H9 (cell line): ENCODE measurements at regions not wholly inside any gene's neighbourhood (a gene's known extent, or its start where the extent isn't known, plus 50 kb on each side); places are given as distances from the start of the nearest gene placed in this dataset.

Experiments used
- DNase-seq: peaks from one replicate; pipeline ENCODE4 v3.0.0-alpha.2; 2017
- H2AFZ ChIP-seq: one replicate; pipeline ENCODE4 v1.6.1; 2013; ENCODE audit warnings: mild to moderate bottlenecking, low read length, control low read depth, moderate library complexity
- H2AK5ac ChIP-seq: 2 replicates; pipeline ENCODE4 v1.6.1; 2013; ENCODE audit warnings: low read length, control low read depth, mixed read lengths; ENCODE audit not compliant: insufficient read length
- H2BK120ac ChIP-seq: one replicate; pipeline ENCODE4 v1.6.1; 2013; ENCODE audit warnings: low read depth, mild to moderate bottlenecking, low read length, control low read depth, inconsistent platforms; ENCODE audit not compliant: poor library complexity, severe bottlenecking
- H2BK12ac ChIP-seq: 2 replicates; pipeline ENCODE4 v1.6.1; 2013; ENCODE audit warnings: low read length, control low read depth, mixed read lengths, low read depth; ENCODE audit not compliant: insufficient read length
- H2BK15ac ChIP-seq: 2 replicates; pipeline ENCODE4 v1.6.1; 2013; ENCODE audit warnings: low read depth, low read length, control low read depth
- H2BK20ac ChIP-seq: one replicate; pipeline ENCODE4 v1.6.1; 2013; ENCODE audit warnings: low read depth, mild to moderate bottlenecking, low read length, control low read depth, inconsistent platforms; ENCODE audit not compliant: poor library complexity, severe bottlenecking
- H2BK5ac ChIP-seq: 2 replicates; pipeline ENCODE4 v1.6.1; 2013; ENCODE audit warnings: low read length, control low read depth, mixed read lengths; ENCODE audit not compliant: insufficient read length
- H3K14ac ChIP-seq: 2 replicates; pipeline ENCODE4 v1.6.1; 2013; ENCODE audit warnings: low read length, control low read depth; ENCODE audit not compliant: insufficient read depth
- H3K18ac ChIP-seq: 2 replicates; pipeline ENCODE4 v1.6.1; 2013; ENCODE audit warnings: low read depth, mild to moderate bottlenecking, mixed read lengths, low read length, control low read depth; ENCODE audit not compliant: insufficient read length
- H3K23ac ChIP-seq: 2 replicates; pipeline ENCODE4 v1.6.1; 2013; ENCODE audit warnings: low read length, control low read depth, mixed read lengths, low read depth; ENCODE audit not compliant: insufficient read length
- H3K23me2 ChIP-seq: 2 replicates; pipeline ENCODE4 v1.6.1; 2013; ENCODE audit warnings: low read depth, mild to moderate bottlenecking, mixed read lengths, low read length, control low read depth; ENCODE audit not compliant: insufficient read length, poor library complexity, severe bottlenecking
- H3K27ac ChIP-seq: 2 replicates; pipeline ENCODE4 v1.5.1; 2013; ENCODE audit warnings: low read length, control low read depth, mixed read lengths, low read depth; ENCODE audit not compliant: insufficient read length
- H3K27me3 ChIP-seq: 2 replicates; pipeline ENCODE4 v1.6.1; 2013; ENCODE audit warnings: low read length, control low read depth, inconsistent platforms; ENCODE audit not compliant: insufficient read depth
- H3K4ac ChIP-seq: 2 replicates; pipeline ENCODE4 v1.6.1; 2013; ENCODE audit warnings: low read depth, mild to moderate bottlenecking, control low read depth, inconsistent platforms, low read length, moderate library complexity
- H3K4me1 ChIP-seq: 2 replicates; pipeline ENCODE4 v1.6.1; 2013; ENCODE audit warnings: low read length, control low read depth, inconsistent platforms; ENCODE audit not compliant: insufficient read depth
- H3K4me2 ChIP-seq: 2 replicates; pipeline ENCODE4 v1.6.1; 2013; ENCODE audit warnings: low read length, control low read depth, mixed read lengths; ENCODE audit not compliant: insufficient read length, insufficient read depth
- H3K56ac ChIP-seq: 2 replicates; pipeline ENCODE4 v1.6.1; 2013; ENCODE audit warnings: low read depth, mild to moderate bottlenecking, mixed read lengths, low read length, control low read depth; ENCODE audit not compliant: insufficient read length
- H3K79me1 ChIP-seq: 2 replicates; pipeline ENCODE4 v1.6.1; 2013; ENCODE audit warnings: low read depth, mild to moderate bottlenecking, moderate library complexity, low read length, control low read depth, inconsistent platforms; ENCODE audit not compliant: insufficient read depth, poor library complexity, severe bottlenecking
- H3K79me2 ChIP-seq: 2 replicates; pipeline ENCODE4 v1.6.1; 2013; ENCODE audit warnings: low read length, control low read depth, inconsistent platforms; ENCODE audit not compliant: insufficient read depth
- H3K9ac ChIP-seq: 2 replicates; pipeline ENCODE4 v1.6.1; 2013; ENCODE audit warnings: low read length, control low read depth, mixed read lengths; ENCODE audit not compliant: insufficient read length; ENCODE audit errors: extremely low read depth
- H3K9me3 ChIP-seq: one replicate; pipeline ENCODE4 v1.6.1; 2013; ENCODE audit warnings: low read depth, low read length, inconsistent platforms; ENCODE audit not compliant: control insufficient read depth
- H3T11ph ChIP-seq: one replicate; pipeline ENCODE4 v1.6.1; 2013; ENCODE audit warnings: mild to moderate bottlenecking, low read length, control low read depth, inconsistent platforms
- H4K20me1 ChIP-seq: one replicate; pipeline ENCODE4 v1.6.1; 2013; ENCODE audit not compliant: control insufficient read depth, insufficient read length, insufficient read depth
- H4K5ac ChIP-seq: 2 replicates; pipeline ENCODE4 v1.6.1; 2013; ENCODE audit warnings: low read depth, mild to moderate bottlenecking, mixed read lengths, low read length, control low read depth; ENCODE audit not compliant: insufficient read length
- H4K8ac ChIP-seq: replicated peaks from 2 replicates; pipeline ENCODE4 v1.6.1; 2013; ENCODE audit warnings: low read length, control low read depth, mixed read lengths, low read depth; ENCODE audit not compliant: insufficient read length
- H4K91ac ChIP-seq: 2 replicates; pipeline ENCODE4 v1.6.1; 2013; ENCODE audit warnings: low read depth, mild to moderate bottlenecking, moderate library complexity, mixed read lengths, low read length, control low read depth; ENCODE audit not compliant: insufficient read length
- H3K27ac Mint-ChIP-seq, 3 experiments: 2 replicates in 2 of 3; 3 replicates in 1 of 3; pipeline ENCODE4 v1.8.0; 2020 to 2021; ENCODE audit warnings: mixed read lengths in 3 of 3, mild to moderate bottlenecking in 1 of 3, moderate library complexity in 1 of 3
- H3K27me3 Mint-ChIP-seq: 2 replicates; pipeline ENCODE4 v1.8.0; 2021; ENCODE audit warnings: low read depth, mild to moderate bottlenecking, moderate library complexity, mixed read lengths
- H3K36me3 Mint-ChIP-seq, 3 experiments: 2 replicates in 2 of 3; 3 replicates in 1 of 3; pipeline ENCODE4 v1.8.0; 2020 to 2021; ENCODE audit warnings: low read depth in 3 of 3, mixed read lengths in 3 of 3; ENCODE audit not compliant: insufficient read depth in 1 of 3
- H3K4me1 Mint-ChIP-seq, 2 experiments: 2 replicates each; pipeline ENCODE4 v1.8.0; 2020; ENCODE audit warnings: mixed read lengths in 2 of 2
- H3K4me3 Mint-ChIP-seq, 2 experiments: 2 replicates in 1 of 2; 3 replicates in 1 of 2; pipeline ENCODE4 v1.8.0; 2020 to 2021; ENCODE audit warnings: mild to moderate bottlenecking in 2 of 2, mixed read lengths in 2 of 2, moderate library complexity in 1 of 2
- H3K9me3 Mint-ChIP-seq, 2 experiments: 2 replicates in 1 of 2; 3 replicates in 1 of 2; pipeline ENCODE4 v1.8.0; 2020; ENCODE audit warnings: mild to moderate bottlenecking in 2 of 2, mixed read lengths in 2 of 2, moderate library complexity in 1 of 2
- WGBS: extraction: QIAGEN DNeasy Blood & Tissue Kit; methylation state at CpG from one replicate; pipeline ENCODE4 v1.1.7; 2013; ENCODE audit warnings: missing lambda C conversion rate, low lambda C conversion rate, mixed read lengths; ENCODE audit not compliant: insufficient read length; ENCODE audit errors: extremely low coverage; 5-methylcytosine and 5-hydroxymethylcytosine counted together
- TF ChIP-seq, protein P1 (sequence below): fragments of 200-600 bp; sonication (generic); conservative IDR thresholded peaks from 3 replicates; pipeline ENCODE4 v1.8.0; 2021; ENCODE audit warnings: antibody characterized with exemption, mild to moderate bottlenecking

DNA sequence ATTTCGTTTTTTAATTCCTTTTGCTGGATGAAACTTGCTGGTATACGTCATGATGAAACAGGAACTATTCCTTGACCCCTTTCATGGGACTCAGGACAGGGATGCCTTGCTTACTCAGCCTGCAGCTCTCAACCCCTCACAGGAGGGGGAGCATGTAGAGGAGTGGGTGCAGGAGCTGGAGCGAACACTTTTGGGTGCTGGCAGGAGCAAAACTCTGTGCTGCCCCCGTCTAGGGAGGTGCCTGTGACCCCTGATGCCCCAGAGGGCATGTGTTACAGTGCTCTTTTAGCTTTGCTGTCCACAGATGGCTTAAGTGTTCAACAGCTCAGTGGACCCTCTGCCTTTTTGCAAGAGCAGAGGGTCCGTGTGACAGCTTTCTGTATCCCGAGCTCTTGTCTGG is 56.8 kb upstream of the TEX13C start:
- Histone ChIP-seq H3K4me2 (no peak overlapping the region), H2BK20ac (no peak overlapping the region), H2AK5ac (no peak overlapping the region), H3K27me3 (no peaks in the 10 kb centered on the region), H3K27ac (no peak overlapping the region), H3K4ac (no peak overlapping the region), H4K91ac (no peak overlapping the region), H4K5ac (no peak overlapping the region), H3K9ac (no peak overlapping the region), H3K56ac (no peak overlapping the region), H2BK120ac (no peak overlapping the region), H2BK12ac (no peak overlapping the region), H2BK5ac (no peak overlapping the region), H3K18ac (no peak overlapping the region), H2AFZ (no peak overlapping the region), H3K79me2 (no peaks in the 10 kb centered on the region), H3K23ac (no peak overlapping the region), H4K8ac (no peak overlapping the region), H3T11ph (no peak overlapping the region), H3K79me1 (no peaks in the 10 kb centered on the region), H3K14ac (no peak overlapping the region), H3K4me1 (no peaks in the 10 kb centered on the region), H3K9me3 (peaks cover 8% of the 10 kb centered on the region), H2BK15ac (no peak overlapping the region), H3K23me2 (no peaks in the 10 kb centered on the region), H4K20me1 (no peaks in the 10 kb centered on the region)
- Mint-ChIP-seq H3K4me3 (no peak overlapping the region), H3K9me3 (peaks cover 33 to 34% of the 10 kb centered on the region in 2 experiments), H3K27ac (no peak overlapping the region), H3K36me3 (peaks cover 22 to 31% (median 24%) of the 10 kb centered on the region in 3 experiments), H3K4me1 (no peaks in the 10 kb centered on the region), H3K27me3 (no peaks in the 10 kb centered on the region; the same call in 1 of the 2 replicates)
- TF ChIP-seq, protein P1, sequence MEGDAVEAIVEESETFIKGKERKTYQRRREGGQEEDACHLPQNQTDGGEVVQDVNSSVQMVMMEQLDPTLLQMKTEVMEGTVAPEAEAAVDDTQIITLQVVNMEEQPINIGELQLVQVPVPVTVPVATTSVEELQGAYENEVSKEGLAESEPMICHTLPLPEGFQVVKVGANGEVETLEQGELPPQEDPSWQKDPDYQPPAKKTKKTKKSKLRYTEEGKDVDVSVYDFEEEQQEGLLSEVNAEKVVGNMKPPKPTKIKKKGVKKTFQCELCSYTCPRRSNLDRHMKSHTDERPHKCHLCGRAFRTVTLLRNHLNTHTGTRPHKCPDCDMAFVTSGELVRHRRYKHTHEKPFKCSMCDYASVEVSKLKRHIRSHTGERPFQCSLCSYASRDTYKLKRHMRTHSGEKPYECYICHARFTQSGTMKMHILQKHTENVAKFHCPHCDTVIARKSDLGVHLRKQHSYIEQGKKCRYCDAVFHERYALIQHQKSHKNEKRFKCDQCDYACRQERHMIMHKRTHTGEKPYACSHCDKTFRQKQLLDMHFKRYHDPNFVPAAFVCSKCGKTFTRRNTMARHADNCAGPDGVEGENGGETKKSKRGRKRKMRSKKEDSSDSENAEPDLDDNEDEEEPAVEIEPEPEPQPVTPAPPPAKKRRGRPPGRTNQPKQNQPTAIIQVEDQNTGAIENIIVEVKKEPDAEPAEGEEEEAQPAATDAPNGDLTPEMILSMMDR = no peak
- WGBS = no CpG with 5 or more reads among the region's 6 CpGs
- no peak for DNase-seq
